HL-60 (cell line): ENCODE measurements at regions not wholly inside any gene's neighbourhood (a gene's known extent, or its start where the extent isn't known, plus 50 kb on each side); places are given as distances from the start of the nearest gene placed in this dataset.

Source experiments
- CTCF ChIP-seq: IDR thresholded peaks from one replicate; pipeline ENCODE4 v1.5.1; 2011; ENCODE audit warnings: low read length, control low read depth, inconsistent platforms; ENCODE audit not compliant: insufficient read depth
- POLR2AphosphoS5 ChIP-seq: IDR thresholded peaks from 2 replicates; pipeline ENCODE4 v1.6.1; 2012; ENCODE audit warnings: low read depth
- REST ChIP-seq: IDR thresholded peaks from 2 replicates; pipeline ENCODE4 v1.6.1; 2012; ENCODE audit warnings: low read depth; ENCODE audit not compliant: insufficient replicate concordance
- SPI1 ChIP-seq: IDR thresholded peaks from 2 replicates; pipeline ENCODE4 v1.6.1; 2012; ENCODE audit warnings: low read depth, mild to moderate bottlenecking, borderline replicate concordance

GRCh38 chr12:83434600-83434999 is 747.9 kb downstream of the TMTC2 start:
- no peak for TF ChIP-seq CTCF
- TF ChIP-seq POLR2AphosphoS5: no peak
- TF ChIP-seq SPI1: no peak
- no peak for TF ChIP-seq REST
